ENCODE measurements at regions not wholly inside any gene's neighbourhood (a gene's known extent, or its start where the extent isn't known, plus 50 kb on each side); places are given as distances from the start of the nearest gene placed in this dataset.

DNA sequence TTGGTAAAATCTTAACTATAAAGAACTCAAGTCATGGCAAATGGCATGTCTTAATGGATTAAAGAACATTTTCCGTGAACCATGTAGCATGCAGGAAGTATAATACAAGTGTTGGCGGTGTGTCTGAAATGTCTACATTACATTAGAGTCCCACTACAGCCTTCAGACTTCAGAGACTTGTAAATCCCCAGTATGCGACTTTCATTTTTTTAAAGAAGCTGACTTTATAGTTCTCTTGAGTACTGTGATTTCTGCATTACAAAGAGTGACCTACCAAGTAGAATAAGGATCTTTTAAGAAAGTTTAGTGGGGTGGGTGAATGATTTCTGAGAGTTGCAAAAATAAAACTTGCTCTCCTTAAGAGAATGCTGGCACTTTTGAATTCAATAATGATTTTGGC lies 140.7 kb upstream of the FN1 start:
- no peaks in the 10 kb centered on the region for H3K36me3 ChIP-seq (ENCODE audit: control insufficient read depth, insufficient read depth, low read length)
- DNase-seq (ENCODE audit: extremely low read depth in 1 of 4, low spot score in 3 of 4): no peak
- FAIRE-seq: no peak
- H3K27ac ChIP-seq (ENCODE audit: extremely low read depth, low read depth, low read length): no peak overlapping the region
- H3K9me1 ChIP-seq (ENCODE audit: control insufficient read depth, insufficient read depth, low read length): no peaks in the 10 kb centered on the region
- no peaks in the 10 kb centered on the region for H4K20me1 ChIP-seq (replicated peaks; ENCODE audit: control insufficient read depth, insufficient read depth, low read length)
- no peak for ATAC-seq
- ChIA-PET POLR2A (no interaction called here), CTCF (ENCODE audit: low intra/inter-chr PET ratio) (interaction anchor here (0.6 kb wide), 1 partner anchor 45 kb away, joined by 3 read pairs; no protein-coding TSS in a partner anchor)
- H3K4me2 ChIP-seq (ENCODE audit: insufficient read depth, low read length): no peak overlapping the region
- TF ChIP-seq, protein P1, sequence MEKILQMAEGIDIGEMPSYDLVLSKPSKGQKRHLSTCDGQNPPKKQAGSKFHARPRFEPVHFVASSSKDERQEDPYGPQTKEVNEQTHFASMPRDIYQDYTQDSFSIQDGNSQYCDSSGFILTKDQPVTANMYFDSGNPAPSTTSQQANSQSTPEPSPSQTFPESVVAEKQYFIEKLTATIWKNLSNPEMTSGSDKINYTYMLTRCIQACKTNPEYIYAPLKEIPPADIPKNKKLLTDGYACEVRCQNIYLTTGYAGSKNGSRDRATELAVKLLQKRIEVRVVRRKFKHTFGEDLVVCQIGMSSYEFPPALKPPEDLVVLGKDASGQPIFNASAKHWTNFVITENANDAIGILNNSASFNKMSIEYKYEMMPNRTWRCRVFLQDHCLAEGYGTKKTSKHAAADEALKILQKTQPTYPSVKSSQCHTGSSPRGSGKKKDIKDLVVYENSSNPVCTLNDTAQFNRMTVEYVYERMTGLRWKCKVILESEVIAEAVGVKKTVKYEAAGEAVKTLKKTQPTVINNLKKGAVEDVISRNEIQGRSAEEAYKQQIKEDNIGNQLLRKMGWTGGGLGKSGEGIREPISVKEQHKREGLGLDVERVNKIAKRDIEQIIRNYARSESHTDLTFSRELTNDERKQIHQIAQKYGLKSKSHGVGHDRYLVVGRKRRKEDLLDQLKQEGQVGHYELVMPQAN (IDR thresholded peaks at IDR 0.05; ENCODE audit: borderline replicate concordance): no peak
- TF ChIP-seq SRSF7 (optimal IDR thresholded peaks at IDR 0.05; ENCODE audit: low read depth, low read length): no peak
- TF ChIP-seq, protein P2, sequence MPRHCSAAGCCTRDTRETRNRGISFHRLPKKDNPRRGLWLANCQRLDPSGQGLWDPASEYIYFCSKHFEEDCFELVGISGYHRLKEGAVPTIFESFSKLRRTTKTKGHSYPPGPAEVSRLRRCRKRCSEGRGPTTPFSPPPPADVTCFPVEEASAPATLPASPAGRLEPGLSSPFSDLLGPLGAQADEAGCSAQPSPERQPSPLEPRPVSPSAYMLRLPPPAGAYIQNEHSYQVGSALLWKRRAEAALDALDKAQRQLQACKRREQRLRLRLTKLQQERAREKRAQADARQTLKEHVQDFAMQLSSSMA (CRISPR knock-in tag; IDR thresholded peaks at IDR 0.05): no peak
- TF ChIP-seq CREBBP (IDR thresholded peaks at IDR 0.05; ENCODE audit: low read depth, low read length): no peak
- TF ChIP-seq ZNF785 (CRISPR knock-in tag; IDR thresholded peaks at IDR 0.05): no peak
- no peak for TF ChIP-seq ZNF668 (CRISPR knock-in tag; IDR thresholded peaks at IDR 0.05)
- peaks cover 0 to 7% of the 10 kb centered on the region in 2 experiments; a peak in 2 of 5 replicates for H3K4me1 ChIP-seq (replicated peaks in 1 of 2; ENCODE audit: control insufficient read depth in 2 of 2, insufficient read depth in 2 of 2, low read length in 2 of 2)
- H3K9me3 ChIP-seq (replicated peaks; ENCODE audit: control insufficient read depth, insufficient read depth, low read depth, low read length): no peaks in the 10 kb centered on the region
- no peaks in the 10 kb centered on the region for H3K27me3 ChIP-seq (ENCODE audit: control insufficient read depth in 2 of 2, insufficient read depth in 2 of 2, low read length in 2 of 2)
- WGBS (ENCODE audit: insufficient coverage, low coverage, missing lambda C conversion rate): 76% methylated on average over 3 of the region's 3 CpGs
- H3K79me2 ChIP-seq (ENCODE audit: control insufficient read depth, insufficient read depth, low read length): no peaks in the 10 kb centered on the region
- H2AFZ ChIP-seq (ENCODE audit: low read depth, low read length): no peak overlapping the region
- no peak overlapping the region for H3K9ac ChIP-seq (ENCODE audit: insufficient read depth in 1 of 2, low read depth in 2 of 2, low read length in 2 of 2)
- intact Hi-C loops (cut with micrococcal nuclease): no loop called here
- no TSS peak for BruUV-seq (replicated peaks)
- no peak overlapping the region for H3K4me3 ChIP-seq
- in situ Hi-C loops (cut with MboI): no loop called here
